Activated CD4-positive, alpha-beta T cell treated with anti-CD3 and anti-CD28 coated beads for 36 hours (primary cell): ENCODE measurements at regions not wholly inside any gene's neighbourhood (a gene's known extent, or its start where the extent isn't known, plus 50 kb on each side); places are given as distances from the start of the nearest gene placed in this dataset.

ENCODE experiments used
- ATAC-seq: fragments of 200-7000 bp; cut with Tn5 transposase; one replicate; pipeline ENCODE4 v1.10.0; 2021; ENCODE audit warnings: mild to moderate bottlenecking, moderate library complexity
- CTCF ChIA-PET: fragments of 350-600 bp; sonication (Branson Sonifier 250); formaldehyde crosslinking; loops from one replicate; lab custom pipeline; 2021; ENCODE audit warnings: antibody characterized with exemption; lab: Charles Lee
- POLR2A ChIA-PET: fragments of 350-600 bp; sonication (Branson Sonifier 250); formaldehyde crosslinking; loops from one replicate; lab custom pipeline; 2021; ENCODE audit warnings: antibody characterized with exemption, inconsistent platforms; lab: Charles Lee
- DNase-seq: peaks from one replicate; pipeline ENCODE4 v3.0.0-alpha.2; 2020
- H3K27ac Mint-ChIP-seq: one replicate; pipeline ENCODE4 v1.8.0; 2021; ENCODE audit warnings: mixed read lengths
- H3K27me3 Mint-ChIP-seq: one replicate; pipeline ENCODE4 v1.8.0; 2021; ENCODE audit warnings: mixed read lengths
- H3K36me3 Mint-ChIP-seq: one replicate; pipeline ENCODE4 v1.8.0; 2021; ENCODE audit warnings: low read depth, mixed read lengths
- H3K4me1 Mint-ChIP-seq: one replicate; pipeline ENCODE4 v1.8.0; 2021; ENCODE audit warnings: mixed read lengths
- H3K4me3 Mint-ChIP-seq: one replicate; pipeline ENCODE4 v1.8.0; 2021; ENCODE audit warnings: mild to moderate bottlenecking, moderate library complexity, mixed read lengths
- H3K9me3 Mint-ChIP-seq: one replicate; pipeline ENCODE4 v1.8.0; 2021; ENCODE audit warnings: low read depth, mixed read lengths
- intact Hi-C, 2 experiments: fragments of 100-400 bp; cut with DNase I in 1 of 2; cut with micrococcal nuclease in 1 of 2; formaldehyde crosslinking; loops; one replicate each; pipeline versions ENCODE4 v1.14.2 to v1.15.1; 2022 to 2024; cut with DNase I, micrococcal nuclease

GRCh38 chr3:5445676-5446201, 258.2 kb downstream of the EDEM1 start:
- H3K4me3 Mint-ChIP-seq, result no peak overlapping the region
- peaks cover 9% of the 10 kb centered on the region for H3K27me3 Mint-ChIP-seq
- H3K9me3 Mint-ChIP-seq, result no peaks in the 10 kb centered on the region
- no peaks in the 10 kb centered on the region for H3K36me3 Mint-ChIP-seq
- DNase-seq (no peak), ATAC-seq (no peak)
- POLR2A ChIA-PET, result no interaction called here
- no peak overlapping the region for H3K27ac Mint-ChIP-seq
- CTCF ChIA-PET, result interaction anchor here (1.7 kb wide), 1 partner anchor 18 kb away, joined by 4 read pairs; no protein-coding TSS in a partner anchor
- H3K4me1 Mint-ChIP-seq, result no peaks in the 10 kb centered on the region
- intact Hi-C loops, result no loop called here

- CTCF ChIA-PET, result interaction anchor here (1.2 kb wide), 1 partner anchor 21 kb away, joined by 5 read pairs; no protein-coding TSS in a partner anchor
- H3K27me3 Mint-ChIP-seq, result peaks cover 15% of the 10 kb centered on the region
- intact Hi-C loops, result no loop called here
Observed at GRCh38 chr3:5448246-5448645, 260.7 kb downstream of the EDEM1 start.

GRCh38 chr3:5448816-5449215, 261.3 kb downstream of the EDEM1 start:
- CTCF ChIA-PET, result interaction anchor here (1.2 kb wide), 1 partner anchor 22 kb away, joined by 5 read pairs; no protein-coding TSS in a partner anchor
- H3K27ac Mint-ChIP-seq, result no peak overlapping the region
- no peak for DNase-seq

More at GRCh38 chr3:5448246-5448645, 260.7 kb downstream of the EDEM1 start:
- Mint-ChIP-seq H3K4me3 (no peak overlapping the region), H3K9me3 (no peaks in the 10 kb centered on the region), H3K4me1 (no peaks in the 10 kb centered on the region), H3K36me3 (no peaks in the 10 kb centered on the region), H3K27ac (no peak overlapping the region)
- DNase-seq (no peak), ATAC-seq (no peak)
- POLR2A ChIA-PET, result no interaction called here

GRCh38 chr3:5456199-5456598, 268.7 kb downstream of the EDEM1 start:
- Mint-ChIP-seq H3K27ac (no peak overlapping the region), H3K4me3 (no peak overlapping the region), H3K9me3 (no peaks in the 10 kb centered on the region), H3K4me1 (no peaks in the 10 kb centered on the region), H3K27me3 (peaks cover 19% of the 10 kb centered on the region), H3K36me3 (no peaks in the 10 kb centered on the region)
- DNase-seq (peak; percentile 6), ATAC-seq (peak; percentile 74)
- ChIA-PET CTCF (no interaction called here), POLR2A (no interaction called here)
- intact Hi-C loops, result no loop called here

More at GRCh38 chr3:5448816-5449215, 261.3 kb downstream of the EDEM1 start:
- Mint-ChIP-seq H3K36me3 (no peaks in the 10 kb centered on the region), H3K4me1 (no peaks in the 10 kb centered on the region), H3K4me3 (no peak overlapping the region), H3K27me3 (peaks cover 16% of the 10 kb centered on the region), H3K9me3 (no peaks in the 10 kb centered on the region)
- no peak for ATAC-seq
- intact Hi-C loops, result no loop called here
- POLR2A ChIA-PET, result no interaction called here

- intact Hi-C loops, result no loop called here
- no peak for ATAC-seq
- CTCF ChIA-PET, result interaction anchor here (0.6 to 0.7 kb wide), 2 partner anchors 18 to 266 kb away, joined by 3 read pairs; no protein-coding TSS in a partner anchor
- Mint-ChIP-seq H3K27ac (no peak overlapping the region), H3K36me3 (no peaks in the 10 kb centered on the region), H3K27me3 (peaks cover 15% of the 10 kb centered on the region), H3K4me1 (no peaks in the 10 kb centered on the region), H3K9me3 (no peaks in the 10 kb centered on the region), H3K4me3 (no peak overlapping the region)
- no peak for DNase-seq
- POLR2A ChIA-PET, result no interaction called here
Observed at GRCh38 chr3:5458526-5458925, 271.0 kb downstream of the EDEM1 start.

- H3K9me3 Mint-ChIP-seq, result no peaks in the 10 kb centered on the region
- no peaks in the 10 kb centered on the region for H3K4me1 Mint-ChIP-seq
- no peaks in the 10 kb centered on the region for H3K36me3 Mint-ChIP-seq
- intact Hi-C loops, result no loop called here
- peaks cover 17% of the 10 kb centered on the region for H3K27me3 Mint-ChIP-seq
- POLR2A ChIA-PET, result no interaction called here
- H3K4me3 Mint-ChIP-seq, result no peak overlapping the region
- no peak overlapping the region for H3K27ac Mint-ChIP-seq
- CTCF ChIA-PET, result no interaction called here
- ATAC-seq (no peak), DNase-seq (no peak)
Observed at GRCh38 chr3:5462086-5462485, 274.6 kb downstream of the EDEM1 start.

GRCh38 chr3:5463991-5464390, 276.5 kb downstream of the EDEM1 start:
- POLR2A ChIA-PET, result no interaction called here

GRCh38 chr3:5464649-5465048, 277.1 kb downstream of the EDEM1 start:
- POLR2A ChIA-PET, result no interaction called here
- Mint-ChIP-seq H3K36me3 (no peaks in the 10 kb centered on the region), H3K9me3 (no peaks in the 10 kb centered on the region), H3K27ac (no peak overlapping the region), H3K4me3 (no peak overlapping the region), H3K4me1 (no peaks in the 10 kb centered on the region), H3K27me3 (peaks cover 18% of the 10 kb centered on the region)
- DNase-seq (no peak), ATAC-seq (no peak)
- CTCF ChIA-PET, result no interaction called here
- intact Hi-C loops, result no loop called here

More at GRCh38 chr3:5463991-5464390, 276.5 kb downstream of the EDEM1 start:
- H3K9me3 Mint-ChIP-seq, result no peaks in the 10 kb centered on the region
- peaks cover 18% of the 10 kb centered on the region for H3K27me3 Mint-ChIP-seq
- DNase-seq (no peak), ATAC-seq (no peak)
- H3K4me1 Mint-ChIP-seq, result no peaks in the 10 kb centered on the region
- no peak overlapping the region for H3K4me3 Mint-ChIP-seq
- H3K27ac Mint-ChIP-seq, result no peak overlapping the region
- CTCF ChIA-PET, result no interaction called here
- intact Hi-C loops, result no loop called here
- no peaks in the 10 kb centered on the region for H3K36me3 Mint-ChIP-seq

- CTCF ChIA-PET, result interaction anchor here (0.6 kb wide), 1 partner anchor 35 kb away, joined by 3 read pairs; no protein-coding TSS in a partner anchor
- H3K4me1 Mint-ChIP-seq, result no peaks in the 10 kb centered on the region
- H3K27me3 Mint-ChIP-seq, result peaks cover 14% of the 10 kb centered on the region
- H3K27ac Mint-ChIP-seq, result no peak overlapping the region
- intact Hi-C loops, result no loop called here
- H3K36me3 Mint-ChIP-seq, result no peaks in the 10 kb centered on the region
- no peak for ATAC-seq
- no peak for DNase-seq
- POLR2A ChIA-PET, result no interaction called here
- no peaks in the 10 kb centered on the region for H3K9me3 Mint-ChIP-seq
- no peak overlapping the region for H3K4me3 Mint-ChIP-seq
Observed at GRCh38 chr3:5465183-5465582, 277.7 kb downstream of the EDEM1 start.

GRCh38 chr3:5466065-5466464, 278.6 kb downstream of the EDEM1 start:
- no peaks in the 10 kb centered on the region for H3K4me1 Mint-ChIP-seq
- peaks cover 11% of the 10 kb centered on the region for H3K27me3 Mint-ChIP-seq
- no peaks in the 10 kb centered on the region for H3K36me3 Mint-ChIP-seq
- intact Hi-C loops, result no loop called here
- no peak for ATAC-seq
- H3K27ac Mint-ChIP-seq, result no peak overlapping the region
- no peak overlapping the region for H3K4me3 Mint-ChIP-seq
- no peaks in the 10 kb centered on the region for H3K9me3 Mint-ChIP-seq
- DNase-seq, result no peak
- ChIA-PET CTCF (no interaction called here), POLR2A (no interaction called here)

GRCh38 chr3:5466717-5467116, 279.2 kb downstream of the EDEM1 start:
- H3K9me3 Mint-ChIP-seq, result no peaks in the 10 kb centered on the region
- peaks cover 11% of the 10 kb centered on the region for H3K27me3 Mint-ChIP-seq
- CTCF ChIA-PET, result no interaction called here
- intact Hi-C loops, result no loop called here
- ATAC-seq (no peak), DNase-seq (no peak)
- no peaks in the 10 kb centered on the region for H3K4me1 Mint-ChIP-seq
- no peak overlapping the region for H3K4me3 Mint-ChIP-seq
- H3K27ac Mint-ChIP-seq, result no peak overlapping the region
- no peaks in the 10 kb centered on the region for H3K36me3 Mint-ChIP-seq
- POLR2A ChIA-PET, result no interaction called here

- Mint-ChIP-seq H3K27ac (no peak overlapping the region), H3K9me3 (no peaks in the 10 kb centered on the region)
- POLR2A ChIA-PET, result no interaction called here
Observed at GRCh38 chr3:5473471-5473870, 286.0 kb downstream of the EDEM1 start.

More at GRCh38 chr3:5473471-5473870, 286.0 kb downstream of the EDEM1 start:
- CTCF ChIA-PET, result interaction anchor here (0.6 kb wide), 1 partner anchor 962 kb away, joined by 3 read pairs; no protein-coding TSS in a partner anchor
- ATAC-seq (no peak), DNase-seq (no peak)
- intact Hi-C loops, result no loop called here
- no peak overlapping the region for H3K4me3 Mint-ChIP-seq
- H3K4me1 Mint-ChIP-seq, result no peaks in the 10 kb centered on the region
- H3K27me3 Mint-ChIP-seq, result peaks cover 5% of the 10 kb centered on the region
- H3K36me3 Mint-ChIP-seq, result no peaks in the 10 kb centered on the region
